SIG-M5 treated with dmso at 0.1 percent for 504 hours (cell line): ENCODE measurements at regions not wholly inside any gene's neighbourhood (a gene's known extent, or its start where the extent isn't known, plus 50 kb on each side); places are given as distances from the start of the nearest gene placed in this dataset.

Experiments
- DNase-seq: peaks from one replicate; lab custom pipeline; 2025; ENCODE audit not compliant: unreplicated experiment; lab: John Stamatoyannopoulos, UW

- no peak for DNase-seq
Measured at GRCh38 chr5:125574491-125575044, 828.1 kb upstream of the ZNF608 start.

GRCh38 chr5:125575171-125575890, 828.9 kb upstream of the ZNF608 start:
- DNase-seq = no peak

- DNase-seq = no peak
Measured at GRCh38 chr5:125575891-125576505, 829.6 kb upstream of the ZNF608 start.

- DNase-seq = no peak
Measured at GRCh38 chr5:125576822-125577221, 830.4 kb upstream of the ZNF608 start.

- no peak for DNase-seq
Measured at GRCh38 chr5:125578551-125578950, 832.1 kb upstream of the ZNF608 start.

GRCh38 chr5:125579182-125579581, 832.7 kb upstream of the ZNF608 start:
- DNase-seq = no peak

- no peak for DNase-seq
Measured at GRCh38 chr5:125581311-125581710, 834.9 kb upstream of the ZNF608 start.

- no peak for DNase-seq
Measured at GRCh38 chr5:125582352-125582751, 835.9 kb upstream of the ZNF608 start.

GRCh38 chr5:125583321-125584139, 837.1 kb upstream of the ZNF608 start:
- no peak for DNase-seq

- no peak for DNase-seq
Measured at GRCh38 chr5:125584140-125584520, 837.7 kb upstream of the ZNF608 start.

GRCh38 chr5:125587631-125588030, 835.6 kb upstream of the GRAMD2B start:
- DNase-seq = no peak

- no peak for DNase-seq
Measured at GRCh38 chr5:125592856-125593255, 830.4 kb upstream of the GRAMD2B start.

GRCh38 chr5:125595095-125595494, 828.1 kb upstream of the GRAMD2B start:
- no peak for DNase-seq

GRCh38 chr5:125595845-125596244, 827.4 kb upstream of the GRAMD2B start:
- no peak for DNase-seq

GRCh38 chr5:125597338-125597737, 825.9 kb upstream of the GRAMD2B start:
- no peak for DNase-seq

- no peak for DNase-seq
Measured at GRCh38 chr5:125600559-125600958, 822.6 kb upstream of the GRAMD2B start.

- DNase-seq = no peak
Measured at GRCh38 chr5:125602184-125602583, 821.0 kb upstream of the GRAMD2B start.

- no peak for DNase-seq
Measured at GRCh38 chr5:125603321-125603720, 819.9 kb upstream of the GRAMD2B start.

- DNase-seq = no peak
Measured at GRCh38 chr5:125604104-125604503, 819.1 kb upstream of the GRAMD2B start.

- no peak for DNase-seq
Measured at GRCh38 chr5:125607018-125607417, 816.2 kb upstream of the GRAMD2B start.

GRCh38 chr5:125609011-125609410, 814.2 kb upstream of the GRAMD2B start:
- DNase-seq = no peak

GRCh38 chr5:125610892-125611291, 812.3 kb upstream of the GRAMD2B start:
- DNase-seq = no peak
